A204.1 (cell line): ENCODE measurements at regions not wholly inside any gene's neighbourhood (a gene's known extent, or its start where the extent isn't known, plus 50 kb on each side); places are given as distances from the start of the nearest gene placed in this dataset.

Experiments used
- FAIRE-seq: peaks from 2 replicates; lab custom pipeline; 2012; peaks lifted over from hg19 to GRCh38; lab: Jason Lieb, UNC

DNA sequence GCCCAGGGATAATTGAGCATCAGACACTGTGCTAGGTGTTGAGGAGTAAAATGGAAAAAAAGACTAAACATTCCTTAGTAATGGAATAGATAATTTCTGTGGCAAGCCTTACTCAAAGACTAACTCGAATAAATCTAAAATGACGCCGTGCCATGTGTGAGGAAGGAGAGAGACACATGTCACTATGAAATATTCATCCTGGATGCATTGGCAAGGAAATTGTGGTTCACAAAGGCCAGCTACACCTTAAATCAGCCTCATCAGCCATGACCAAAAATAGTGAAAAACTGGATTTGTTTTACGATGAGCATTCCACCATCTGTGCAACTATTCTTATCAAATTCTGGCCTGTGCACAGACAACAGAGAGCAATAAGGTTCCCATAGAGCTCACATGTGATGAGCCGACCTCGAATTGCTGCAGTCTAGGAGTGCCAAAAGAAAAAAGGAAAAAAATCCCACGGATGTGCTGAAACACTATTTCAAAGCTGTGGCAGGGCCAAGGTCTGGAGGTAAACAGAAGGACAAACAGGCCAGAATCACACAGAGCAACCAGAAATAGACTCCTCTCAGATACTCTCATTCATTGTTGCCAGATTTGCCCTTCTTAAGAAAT is 505.7 kb downstream of the EFNB2 start:
- FAIRE-seq, result no peak

DNA sequence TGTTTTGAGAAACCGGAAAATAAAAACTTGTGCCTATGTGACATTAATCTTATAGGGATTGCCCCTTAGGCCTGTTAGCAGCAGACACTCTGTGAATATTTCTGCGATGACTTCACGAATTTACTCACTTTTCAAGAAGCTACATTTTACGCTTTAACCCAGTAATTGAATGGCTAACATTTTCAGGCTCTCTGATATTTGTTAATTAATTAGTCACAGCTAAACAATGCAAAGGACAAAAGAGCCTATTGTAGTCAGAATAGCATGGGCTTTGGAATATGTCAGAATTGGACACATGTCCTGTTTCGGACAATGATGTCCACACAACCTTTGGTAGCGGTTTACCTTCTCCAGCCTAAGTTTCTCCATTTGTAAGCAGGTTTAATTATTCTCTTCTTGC is 506.6 kb downstream of the EFNB2 start:
- FAIRE-seq, result no peak

DNA sequence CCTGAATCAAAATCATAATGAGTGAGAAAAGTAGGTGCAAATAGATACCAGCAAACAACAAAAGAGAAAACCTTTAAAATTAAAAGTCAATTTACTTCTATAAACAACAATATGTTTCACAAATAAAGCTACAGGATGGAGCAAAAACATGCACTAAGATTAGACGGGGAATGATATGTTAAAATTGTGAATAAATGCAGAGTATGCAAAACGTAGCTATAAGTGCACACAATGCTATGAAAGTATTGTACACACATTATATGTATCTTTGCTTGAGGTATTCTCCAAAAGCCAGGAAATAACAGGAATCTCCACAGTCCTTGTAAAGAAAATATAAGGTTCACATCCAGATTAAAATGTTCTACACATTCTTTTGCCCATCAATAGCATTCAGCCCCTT is 523.9 kb downstream of the EFNB2 start:
- FAIRE-seq, result no peak

DNA sequence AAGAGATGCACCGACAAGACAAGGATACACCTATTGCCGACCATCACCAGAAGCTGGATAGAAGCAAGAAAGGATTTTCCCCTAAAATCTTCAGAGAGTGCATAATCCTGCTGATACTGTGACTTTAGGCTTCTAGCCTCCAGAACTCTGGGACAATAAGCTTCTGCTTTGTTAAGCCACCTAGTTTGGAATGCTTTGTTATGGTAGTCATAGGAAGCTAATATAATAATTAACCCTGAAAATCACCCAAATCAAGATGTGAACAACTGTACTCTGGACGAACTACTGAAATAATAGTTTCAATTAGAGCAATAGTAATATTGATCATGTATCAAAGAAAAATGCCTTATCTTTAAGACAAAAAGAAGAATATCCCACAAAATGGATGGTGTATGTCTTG is 524.6 kb downstream of the EFNB2 start:
- no peak for FAIRE-seq

DNA sequence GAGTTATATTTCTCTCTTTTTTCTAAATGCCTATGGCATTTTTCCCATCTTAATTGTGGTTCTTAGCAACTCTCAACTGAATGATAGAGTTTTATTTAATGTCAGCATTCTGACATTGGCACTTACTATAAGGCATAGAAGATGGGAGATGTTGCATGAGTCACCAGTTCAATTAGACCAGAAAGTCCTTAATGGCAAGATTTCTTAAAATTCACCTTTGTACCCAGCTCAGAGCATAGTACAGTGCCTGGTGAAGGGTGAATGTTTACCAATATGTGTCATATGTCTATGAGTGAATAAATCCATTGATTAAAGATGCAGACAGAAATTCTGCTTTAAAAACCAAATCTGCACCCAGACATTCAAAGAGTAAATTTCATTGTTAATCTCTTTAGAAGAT is 526.9 kb downstream of the EFNB2 start:
- FAIRE-seq, result no peak

DNA sequence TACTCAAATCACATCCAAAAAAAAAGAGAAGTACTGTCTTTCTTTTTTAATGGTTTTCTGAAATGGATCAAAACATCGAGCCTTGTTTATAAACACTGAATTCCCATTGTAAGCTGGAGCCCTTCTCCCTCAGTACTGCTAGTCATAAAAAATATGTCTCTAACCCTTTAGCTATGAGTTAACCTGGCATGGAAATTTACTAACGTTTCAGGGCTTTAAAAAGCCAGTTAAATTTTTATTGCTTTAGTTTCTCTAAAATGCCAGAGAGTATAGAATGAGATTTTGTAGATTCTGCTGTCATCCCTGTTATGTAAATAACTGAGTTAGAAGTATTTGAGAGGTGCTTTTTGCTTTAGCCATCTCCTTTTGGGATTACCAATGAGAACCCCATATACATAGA is 528.3 kb downstream of the EFNB2 start:
- FAIRE-seq, result no peak

DNA sequence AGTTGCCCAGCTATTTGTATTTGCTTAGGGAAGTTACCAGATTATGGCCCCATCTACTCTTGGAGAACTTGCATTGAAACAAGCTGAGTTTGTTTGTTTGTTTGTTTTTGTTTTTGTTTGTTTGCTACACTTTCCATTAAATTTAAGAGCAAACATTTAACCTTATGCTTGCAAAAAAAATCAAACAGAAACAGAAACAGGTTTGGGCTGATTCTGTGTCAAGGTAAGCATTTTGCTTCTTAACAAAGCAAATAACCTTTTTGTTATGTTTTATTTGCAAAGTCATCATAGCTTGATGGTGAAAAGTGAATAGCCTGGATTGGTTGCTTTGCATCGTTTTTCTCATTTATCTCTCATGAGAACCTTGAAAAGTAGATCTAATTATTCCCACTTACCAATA is 531.8 kb downstream of the EFNB2 start:
- FAIRE-seq, result no peak

DNA sequence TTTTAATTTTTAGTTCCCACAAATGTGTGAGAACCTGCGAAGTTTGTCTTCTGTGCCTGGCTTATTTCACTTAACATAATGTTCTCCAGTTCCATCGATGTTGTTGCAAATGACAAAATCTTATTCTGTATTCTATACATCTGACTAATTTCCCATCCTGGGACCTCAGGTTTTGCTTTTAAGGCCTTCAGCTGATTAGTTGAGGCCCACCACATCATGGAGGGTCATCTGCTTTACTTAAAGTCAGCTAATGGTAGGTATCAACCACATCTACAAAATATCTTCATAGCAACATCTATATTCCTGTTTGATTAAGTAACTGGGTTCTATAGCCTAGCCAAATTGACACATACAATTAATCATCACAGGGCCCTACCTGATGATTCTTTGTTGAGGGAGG is 534.0 kb downstream of the EFNB2 start:
- FAIRE-seq, result no peak

DNA sequence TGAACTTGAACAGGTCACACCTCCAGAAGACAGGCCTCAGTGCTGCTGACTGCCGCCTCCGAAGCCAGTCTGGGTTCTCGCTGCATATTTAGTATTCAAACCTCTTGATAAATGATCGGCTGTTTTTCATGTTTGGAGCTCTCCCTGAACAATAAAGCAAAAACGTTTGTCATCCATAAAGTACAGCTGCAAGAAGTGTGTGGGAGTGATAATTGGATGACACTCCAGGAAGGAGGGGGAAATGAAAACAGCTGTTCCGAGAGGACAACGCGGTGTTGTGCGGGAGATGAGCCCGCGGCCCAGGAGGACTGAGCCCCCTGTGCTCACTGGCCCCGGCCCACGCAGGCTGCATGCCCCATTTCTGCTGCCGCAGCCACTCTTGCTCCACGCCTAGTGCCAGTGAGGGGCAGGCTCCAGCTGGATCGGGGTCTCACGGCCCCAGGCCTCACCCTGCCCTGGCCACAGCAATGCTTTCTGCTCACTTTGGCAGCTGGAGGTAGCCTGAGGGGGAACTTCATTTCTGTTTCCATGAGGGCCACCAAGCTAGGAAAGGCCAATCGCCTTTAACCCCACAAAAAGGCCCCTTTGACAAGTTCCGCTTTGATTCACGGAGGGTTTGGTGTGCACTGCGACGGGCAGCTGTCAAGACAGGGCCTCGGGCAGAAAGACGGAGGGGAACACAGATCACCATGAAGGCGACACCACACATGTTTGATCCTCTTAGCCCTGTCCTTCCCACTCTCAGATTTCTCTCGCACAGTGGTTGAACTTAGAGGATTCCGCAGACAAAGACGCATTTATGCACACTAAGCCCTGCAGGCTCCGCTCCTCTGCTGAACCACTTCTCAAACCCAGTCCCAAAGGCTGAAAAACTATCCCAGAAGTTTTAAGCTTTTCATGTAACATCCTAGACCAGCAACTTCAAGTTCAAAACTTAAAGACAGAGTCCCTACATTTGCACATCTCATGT is 537.6 kb downstream of the EFNB2 start:
- FAIRE-seq, result no peak

DNA sequence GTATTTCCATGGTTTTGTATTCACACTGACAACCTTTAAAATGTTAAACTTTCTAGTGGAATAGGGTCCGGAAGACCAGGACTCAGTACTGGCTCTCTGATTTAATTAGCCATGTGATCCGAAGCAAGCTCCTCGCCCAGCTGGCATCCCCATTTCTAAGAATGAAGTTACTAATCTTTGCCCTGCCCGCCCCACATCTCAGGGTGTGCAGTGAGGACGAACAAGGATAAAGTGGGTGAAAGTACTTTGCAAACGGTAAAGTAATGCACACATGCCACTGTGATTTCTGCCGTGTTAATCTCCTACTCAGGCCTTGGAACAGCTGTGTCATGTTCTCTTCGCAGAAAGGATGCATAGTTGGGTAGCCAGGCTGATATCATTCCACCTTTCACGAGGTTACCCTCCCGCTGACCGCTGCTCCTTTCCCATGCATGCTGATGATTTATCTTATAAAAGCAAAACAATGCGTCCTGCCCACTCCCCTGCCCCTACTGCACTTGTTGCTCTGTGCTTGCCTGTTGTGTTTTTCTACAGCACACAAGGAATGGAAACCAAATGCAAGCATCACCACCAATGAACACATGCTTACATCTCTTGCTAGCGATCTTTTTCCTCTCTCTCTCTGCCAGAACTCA is 539.0 kb downstream of the EFNB2 start:
- FAIRE-seq, result no peak

DNA sequence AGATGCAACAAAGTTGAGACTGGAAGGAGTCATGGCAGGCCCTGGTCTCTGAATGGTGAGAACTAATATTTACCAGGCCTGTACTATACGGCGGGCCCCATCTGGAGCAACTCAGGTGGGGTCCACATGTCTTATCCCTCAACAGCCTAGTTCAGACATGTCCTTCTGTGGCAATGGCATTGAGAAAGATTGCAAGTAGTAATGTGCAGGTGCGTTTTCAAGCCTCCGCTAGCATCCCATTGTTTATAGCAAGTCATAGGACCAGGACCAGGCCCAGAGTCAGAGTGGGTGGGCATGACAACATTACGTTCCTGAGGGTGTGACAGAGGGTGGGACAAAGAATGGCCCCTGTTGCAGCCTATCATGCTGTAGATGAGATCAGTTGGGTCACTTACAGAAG is 541.1 kb downstream of the EFNB2 start:
- FAIRE-seq, result no peak

DNA sequence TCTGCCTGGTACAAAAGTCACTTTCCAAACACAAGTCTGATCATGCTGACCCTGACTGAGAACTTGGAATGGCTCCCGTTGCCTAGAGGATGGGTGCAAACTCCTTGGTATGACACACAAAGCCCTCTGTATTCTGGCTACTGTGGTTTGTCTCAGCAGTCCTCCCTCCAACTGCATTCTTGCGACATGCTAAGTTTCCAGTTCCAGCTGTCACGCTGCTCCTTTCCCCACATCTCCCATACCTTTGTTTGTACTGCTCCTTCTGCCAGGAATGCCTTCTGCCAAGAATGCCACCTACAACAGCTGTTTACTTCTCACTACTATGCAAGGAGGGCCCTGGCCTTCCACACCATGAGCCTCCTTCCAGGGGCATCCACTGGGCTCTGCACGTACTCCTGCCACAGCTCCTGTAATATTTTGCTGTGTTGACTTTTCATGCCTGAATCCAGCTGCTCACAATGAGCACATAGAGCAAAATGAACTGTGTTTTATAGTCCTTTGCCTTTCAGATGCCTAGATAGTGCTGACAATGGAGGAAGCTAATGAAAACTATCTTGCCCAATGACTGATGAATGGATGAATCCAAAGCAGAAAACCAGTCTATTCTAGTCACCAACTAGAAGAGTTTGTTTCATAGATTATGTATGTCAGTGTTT is 543.7 kb downstream of the EFNB2 start:
- no peak for FAIRE-seq

DNA sequence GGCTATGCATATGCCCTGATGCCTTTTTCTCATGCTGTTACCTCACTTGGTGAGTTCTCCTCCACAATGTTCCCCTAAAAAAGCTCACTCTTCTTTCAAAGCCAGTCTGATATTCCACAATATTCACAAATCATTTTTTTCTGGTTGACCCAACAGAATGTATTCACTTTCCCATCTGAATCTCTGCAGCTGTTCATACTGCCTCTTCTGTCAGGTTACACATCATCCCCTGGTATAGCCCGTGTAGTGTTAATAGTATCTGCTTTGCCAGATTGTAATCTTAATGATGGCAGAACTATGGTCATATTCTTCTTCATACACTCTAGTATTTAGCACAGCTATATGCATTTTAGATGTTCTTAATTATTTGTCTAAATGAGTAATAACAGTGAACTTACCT is 544.3 kb downstream of the EFNB2 start:
- no peak for FAIRE-seq

DNA sequence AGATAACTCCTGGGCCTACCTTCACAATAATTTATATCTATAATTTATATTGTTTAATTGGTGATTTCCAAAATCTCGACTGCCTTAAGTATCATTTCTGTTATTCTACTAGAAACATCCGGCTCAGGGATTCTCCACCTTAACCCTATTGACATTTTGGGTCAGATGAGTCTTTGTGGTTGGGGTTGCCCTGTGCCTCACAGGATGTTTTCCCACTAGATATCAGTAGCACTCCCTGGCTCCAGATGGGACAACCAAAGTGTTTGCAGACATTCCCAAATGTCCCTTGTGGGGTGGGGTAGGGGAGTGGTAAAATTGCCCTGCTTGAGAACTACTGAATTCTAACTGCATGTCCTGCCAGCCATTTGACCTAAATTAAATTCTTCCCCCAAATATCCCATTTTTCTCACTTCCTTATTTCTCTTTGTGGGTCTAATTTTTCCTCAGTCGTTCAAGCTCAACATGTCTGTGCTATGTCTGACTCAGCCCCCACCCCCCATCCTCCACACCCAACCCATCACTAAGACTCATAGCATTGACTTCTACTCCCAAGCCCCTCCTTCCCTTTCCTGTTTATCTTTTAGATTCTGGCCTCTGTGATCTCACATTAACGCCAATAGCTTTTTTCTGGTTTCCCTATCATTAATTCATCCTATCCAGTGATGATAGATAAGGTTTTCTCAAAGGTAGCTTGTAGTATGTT is 545.1 kb downstream of the EFNB2 start:
- no peak for FAIRE-seq

DNA sequence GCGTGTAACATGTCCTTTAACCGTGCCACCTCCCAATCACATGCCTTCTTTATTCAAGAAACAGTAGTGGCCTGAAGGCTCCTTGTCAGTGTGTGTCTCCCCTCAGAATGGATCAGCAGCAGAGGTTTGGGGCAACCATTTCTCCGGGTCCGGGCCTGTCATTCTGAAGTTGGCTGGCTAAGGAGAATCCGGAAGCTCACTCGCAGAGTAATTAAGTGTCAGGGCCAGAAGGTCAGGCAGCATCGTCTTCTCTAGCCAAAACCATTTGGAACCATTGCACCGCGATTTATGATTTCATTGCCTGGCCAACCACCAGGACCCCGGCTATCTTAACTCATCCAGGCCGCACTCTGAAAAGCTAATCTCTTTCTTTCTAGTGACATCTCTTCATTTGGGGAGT is 550.8 kb downstream of the EFNB2 start:
- FAIRE-seq, result no peak

DNA sequence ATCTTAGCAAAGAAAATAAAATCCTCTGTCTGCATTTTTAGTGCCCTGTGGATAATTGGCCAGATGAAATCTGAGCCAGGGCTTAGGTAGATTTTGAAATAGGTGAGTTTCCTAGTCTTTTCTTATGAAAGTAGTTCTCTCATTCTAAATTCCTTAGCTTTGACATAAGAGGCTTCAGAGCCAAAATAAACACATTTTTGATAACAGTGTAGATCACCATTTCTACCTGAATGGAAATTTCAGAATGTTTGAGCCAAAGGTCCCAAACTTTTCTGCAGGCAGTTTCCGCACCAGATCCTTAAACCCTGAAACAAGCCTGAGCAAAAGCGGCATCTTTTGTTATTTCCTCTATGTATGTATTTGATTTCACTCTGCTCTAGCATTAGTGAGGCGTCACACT is 551.2 kb downstream of the EFNB2 start:
- FAIRE-seq, result no peak

DNA sequence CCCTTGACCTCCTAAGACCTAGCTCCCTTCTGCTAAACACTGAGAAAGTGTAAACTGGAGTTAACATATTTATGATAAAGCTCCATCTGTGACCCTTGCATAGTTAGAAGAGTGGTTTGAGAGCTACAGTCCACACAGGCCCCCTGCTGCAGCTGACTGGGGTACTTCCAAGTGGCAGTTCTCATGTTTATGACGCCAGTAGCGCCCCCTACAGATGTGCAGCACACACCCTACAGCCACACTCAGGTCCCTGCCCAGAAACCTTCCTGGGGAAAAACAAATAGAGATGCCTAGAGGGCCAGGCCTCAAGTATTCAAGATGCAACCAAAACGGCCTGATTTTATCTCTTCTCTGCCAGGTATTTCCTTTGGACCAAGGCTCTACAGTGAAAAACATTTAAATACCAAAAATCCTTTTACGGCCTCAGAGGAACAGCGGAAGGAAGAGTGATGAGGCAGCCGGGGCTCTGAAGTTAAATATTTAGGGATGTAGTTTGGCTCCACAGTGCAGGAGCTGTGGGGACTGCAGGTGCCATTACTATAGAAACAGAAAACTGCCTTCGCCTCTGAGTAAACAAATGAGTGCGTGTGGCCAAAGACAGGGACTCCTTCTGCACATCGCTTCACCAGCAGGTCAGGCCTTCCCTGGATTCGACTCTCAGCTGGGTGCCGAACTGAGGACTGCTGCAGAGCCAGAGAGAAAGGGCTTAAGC is 553.1 kb downstream of the EFNB2 start:
- no peak for FAIRE-seq

DNA sequence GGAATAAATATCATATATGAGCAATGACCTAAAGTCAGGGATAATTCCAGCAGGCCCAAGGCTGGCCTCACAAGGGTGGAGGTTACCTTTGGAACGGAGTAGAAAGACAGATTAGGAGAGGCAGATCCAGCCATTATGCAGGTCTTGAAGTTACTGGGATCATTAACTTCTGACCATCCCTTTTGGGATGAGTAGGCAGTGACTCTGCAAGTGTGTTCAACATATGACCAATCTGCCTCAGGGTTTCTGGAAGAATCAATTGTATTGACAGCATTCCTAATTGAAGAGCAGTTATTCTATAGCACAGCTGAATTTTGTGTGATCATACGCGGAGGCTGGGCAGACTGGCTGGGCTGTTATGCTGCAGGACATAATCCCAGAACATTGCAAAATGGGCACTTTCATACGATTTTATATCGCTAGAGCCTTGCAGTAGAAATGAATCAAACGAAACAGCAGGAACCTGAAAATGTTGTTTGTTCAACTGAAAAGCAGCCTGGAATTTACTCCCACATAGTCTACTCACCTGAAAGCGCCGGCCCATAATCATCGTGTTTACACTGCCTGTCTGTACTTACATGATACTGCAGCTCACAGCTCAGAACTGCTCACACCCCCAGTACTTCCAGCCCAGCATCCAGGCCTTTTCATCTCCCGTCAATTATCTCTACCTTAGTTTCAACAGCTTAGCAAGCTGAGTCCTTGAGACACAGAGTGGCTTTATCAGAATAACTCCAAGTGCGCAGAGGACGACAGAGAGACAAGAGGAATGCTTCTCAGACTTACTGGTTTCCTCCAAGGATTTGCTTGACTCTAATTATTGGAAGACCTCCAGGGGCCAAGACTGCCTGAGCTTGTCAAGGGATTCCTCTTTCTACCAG is 556.1 kb downstream of the EFNB2 start:
- no peak for FAIRE-seq

DNA sequence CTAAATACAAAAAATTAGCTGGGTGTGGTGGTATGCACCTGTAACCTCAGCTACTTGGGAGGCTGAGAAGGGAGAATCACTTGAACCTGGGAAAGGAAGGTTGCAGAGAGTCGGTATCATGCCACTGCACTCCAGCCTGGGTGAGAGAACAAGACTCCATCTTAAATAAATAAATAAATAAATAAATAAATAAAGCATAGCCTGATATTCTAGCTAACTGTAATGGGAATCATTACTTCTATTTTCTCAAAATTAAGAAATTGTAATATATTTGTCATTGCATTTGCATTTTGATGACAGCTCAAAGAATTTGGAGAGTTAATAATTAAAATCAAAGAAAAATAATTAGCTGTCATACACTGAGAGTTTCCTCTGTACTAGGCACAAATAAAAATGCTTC is 561.1 kb downstream of the EFNB2 start:
- FAIRE-seq, result no peak

DNA sequence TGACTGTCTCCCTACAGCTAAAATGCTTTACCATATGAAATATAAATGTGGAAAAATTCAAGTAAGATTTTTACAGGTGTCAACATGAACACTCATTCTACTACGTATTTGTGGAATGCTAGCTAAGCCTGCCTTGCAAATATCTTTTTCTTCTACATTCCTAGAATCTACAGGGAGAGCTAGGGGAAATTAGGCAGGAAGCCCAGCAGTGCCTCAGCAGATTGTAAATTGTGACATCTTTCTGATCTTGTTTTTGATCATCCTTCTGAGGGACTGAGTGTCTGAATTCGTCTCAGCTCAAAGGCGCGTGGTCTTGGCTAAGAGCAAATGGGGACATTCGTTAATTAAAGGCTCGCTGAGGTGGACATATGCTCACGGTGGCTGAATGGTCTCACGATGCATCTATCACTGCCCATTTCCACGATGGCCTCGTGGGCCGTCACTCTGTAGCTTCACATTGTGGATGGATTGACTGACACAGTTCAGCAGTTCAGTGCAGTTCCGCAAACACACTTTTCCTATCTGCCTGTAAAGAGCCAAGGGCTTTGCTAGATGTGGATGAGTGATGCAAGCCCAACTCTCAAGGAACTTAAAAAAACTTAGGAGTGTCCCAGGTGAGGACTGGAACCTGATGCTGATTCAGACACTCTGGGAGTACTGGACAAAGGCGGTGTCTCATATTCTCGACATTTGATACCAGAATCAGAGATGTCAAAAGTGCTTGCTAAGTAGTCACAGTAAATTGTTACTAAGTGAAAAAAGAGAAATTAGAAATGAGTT is 562.5 kb downstream of the EFNB2 start:
- FAIRE-seq, result no peak
